AG09319 (cell line): ENCODE measurements at regions not wholly inside any gene's neighbourhood (a gene's known extent, or its start where the extent isn't known, plus 50 kb on each side); places are given as distances from the start of the nearest gene placed in this dataset.
A peak's percentile ranks its signal among the peaks of the same experiment; 100 is the strongest.

ENCODE experiments used
- DNase-seq: peaks from one replicate; pipeline ENCODE4 v3.0.0-alpha.2; 2010; ENCODE audit warnings: low read depth; ENCODE audit errors: extremely low read depth
- CTCF ChIP-seq: IDR thresholded peaks from 2 replicates; pipeline ENCODE4 v1.5.1; 2011; ENCODE audit warnings: low read depth, mild to moderate bottlenecking, inconsistent platforms, low read length, moderate library complexity

GRCh38 chr4:177175473-177175872, 134.2 kb upstream of the NEIL3 start:
- TF ChIP-seq CTCF = no peak
- DNase-seq = no peak

- peak; percentile 50 for DNase-seq
Measured at GRCh38 chr4:177177541-177178081, 132.1 kb upstream of the NEIL3 start.

GRCh38 chr4:177178246-177178645, 131.4 kb upstream of the NEIL3 start:
- no peak for TF ChIP-seq CTCF
- DNase-seq = no peak

More at GRCh38 chr4:177177541-177178081, 132.1 kb upstream of the NEIL3 start:
- TF ChIP-seq CTCF = no peak

- DNase-seq = peak; percentile 39
Measured at GRCh38 chr4:177182166-177182565, 127.5 kb upstream of the NEIL3 start.

GRCh38 chr4:177182728-177183127, 126.9 kb upstream of the NEIL3 start:
- DNase-seq = no peak
- TF ChIP-seq CTCF = no peak

More at GRCh38 chr4:177182166-177182565, 127.5 kb upstream of the NEIL3 start:
- TF ChIP-seq CTCF = no peak

- TF ChIP-seq CTCF = no peak
- no peak for DNase-seq
Measured at GRCh38 chr4:177185151-177185550, 124.5 kb upstream of the NEIL3 start.

- DNase-seq = no peak
Measured at GRCh38 chr4:177185579-177185978, 124.1 kb upstream of the NEIL3 start.

More at GRCh38 chr4:177185579-177185978, 124.1 kb upstream of the NEIL3 start:
- no peak for TF ChIP-seq CTCF
